ENCODE measurements at regions not wholly inside any gene's neighbourhood (a gene's known extent, or its start where the extent isn't known, plus 50 kb on each side); places are given as distances from the start of the nearest gene placed in this dataset.

GRCh38 chr1:234721476-234722269 lies 111.7 kb upstream of the IRF2BP2 start:
- TF ChIP-seq, protein P1, sequence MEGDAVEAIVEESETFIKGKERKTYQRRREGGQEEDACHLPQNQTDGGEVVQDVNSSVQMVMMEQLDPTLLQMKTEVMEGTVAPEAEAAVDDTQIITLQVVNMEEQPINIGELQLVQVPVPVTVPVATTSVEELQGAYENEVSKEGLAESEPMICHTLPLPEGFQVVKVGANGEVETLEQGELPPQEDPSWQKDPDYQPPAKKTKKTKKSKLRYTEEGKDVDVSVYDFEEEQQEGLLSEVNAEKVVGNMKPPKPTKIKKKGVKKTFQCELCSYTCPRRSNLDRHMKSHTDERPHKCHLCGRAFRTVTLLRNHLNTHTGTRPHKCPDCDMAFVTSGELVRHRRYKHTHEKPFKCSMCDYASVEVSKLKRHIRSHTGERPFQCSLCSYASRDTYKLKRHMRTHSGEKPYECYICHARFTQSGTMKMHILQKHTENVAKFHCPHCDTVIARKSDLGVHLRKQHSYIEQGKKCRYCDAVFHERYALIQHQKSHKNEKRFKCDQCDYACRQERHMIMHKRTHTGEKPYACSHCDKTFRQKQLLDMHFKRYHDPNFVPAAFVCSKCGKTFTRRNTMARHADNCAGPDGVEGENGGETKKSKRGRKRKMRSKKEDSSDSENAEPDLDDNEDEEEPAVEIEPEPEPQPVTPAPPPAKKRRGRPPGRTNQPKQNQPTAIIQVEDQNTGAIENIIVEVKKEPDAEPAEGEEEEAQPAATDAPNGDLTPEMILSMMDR (conservative IDR thresholded peaks at IDR 0.05; ENCODE audit: low read depth, low read length) = no peak
- no peak for TF ChIP-seq EZH2 (IDR thresholded peaks at IDR 0.05; ENCODE audit: borderline replicate concordance, low read depth, low read length, poor library complexity, severe bottlenecking)
